HG02938 (cell line): ENCODE measurements at regions not wholly inside any gene's neighbourhood (a gene's known extent, or its start where the extent isn't known, plus 50 kb on each side); places are given as distances from the start of the nearest gene placed in this dataset.
"Not testable (repeated sequence)": the region's sequence is repeated elsewhere in the genome, so short reads cannot be mapped to it uniquely, and the experiment has no call there.

ENCODE experiments used
- ATAC-seq: cut with Tn5 transposase; IDR thresholded peaks from one replicate; pipeline ENCODE4 v1.9.1; 2021; ENCODE audit warnings: mild to moderate bottlenecking, moderate library complexity; ENCODE audit not compliant: unreplicated experiment

DNA sequence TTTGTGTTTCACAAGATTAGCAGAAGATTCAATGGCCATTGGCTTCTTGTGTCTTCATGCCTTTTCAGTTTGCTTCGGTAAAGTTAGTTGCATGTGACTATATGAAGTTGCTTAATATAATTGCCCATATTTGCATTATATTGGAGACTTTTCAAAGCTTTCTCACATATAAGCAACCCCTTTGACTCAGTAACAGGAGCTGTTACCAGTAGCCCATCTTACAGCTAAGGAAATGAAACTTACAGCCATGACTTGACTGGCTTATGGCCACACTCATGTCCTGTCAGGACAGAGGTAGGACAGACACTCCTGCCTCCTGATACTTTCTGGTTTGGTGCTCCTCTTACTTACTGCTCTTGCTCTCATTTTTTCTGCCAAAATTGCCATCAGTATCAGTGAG is 1082.1 kb downstream of the BCL11B start:
- ATAC-seq, result no peak

DNA sequence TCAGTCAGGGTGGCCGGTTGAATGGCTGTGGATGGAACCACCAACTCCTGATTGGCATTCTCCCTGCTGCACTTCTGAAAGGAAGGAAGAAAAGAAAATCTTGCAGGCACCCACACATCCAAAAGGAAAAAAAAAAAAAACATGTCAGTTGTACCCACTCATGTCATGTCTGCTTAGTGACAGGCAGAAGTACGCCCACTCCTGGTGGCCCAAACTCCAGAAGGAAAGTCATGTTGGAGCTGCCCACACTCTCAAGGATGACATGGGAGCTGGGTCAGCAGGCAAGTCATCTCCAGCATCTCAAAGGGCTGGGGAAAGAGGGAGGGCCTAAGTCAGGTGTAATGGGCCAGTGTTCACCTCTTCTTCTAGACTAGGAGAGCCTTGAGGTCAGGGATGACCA is 1079.1 kb downstream of the BCL11B start:
- ATAC-seq, result no peak

DNA sequence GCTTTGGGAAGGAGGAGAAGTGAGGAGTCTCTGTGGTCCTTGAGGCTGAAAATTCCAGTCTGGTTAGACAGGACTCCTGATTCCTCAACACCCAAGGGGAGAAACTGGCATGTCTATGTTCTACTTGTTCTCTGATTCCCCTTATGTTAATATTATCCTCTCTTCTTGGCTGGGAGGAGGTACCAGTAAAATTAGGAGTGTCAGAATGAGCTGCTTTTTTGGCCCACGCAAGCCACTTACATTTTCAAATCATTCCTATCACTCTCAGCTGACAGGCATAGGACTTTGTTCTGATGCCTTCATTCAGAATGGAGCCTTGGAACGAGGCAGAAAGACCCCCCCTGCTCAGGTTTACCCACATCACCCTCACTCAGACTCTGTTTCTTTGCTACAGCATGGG is 1077.2 kb downstream of the BCL11B start:
- ATAC-seq, result no peak

GRCh38 chr14:98195256-98195655 is 1076.7 kb downstream of the BCL11B start:
- no peak for ATAC-seq

GRCh38 chr14:98197933-98198332 is 1074.1 kb downstream of the BCL11B start:
- ATAC-seq, result no peak

DNA sequence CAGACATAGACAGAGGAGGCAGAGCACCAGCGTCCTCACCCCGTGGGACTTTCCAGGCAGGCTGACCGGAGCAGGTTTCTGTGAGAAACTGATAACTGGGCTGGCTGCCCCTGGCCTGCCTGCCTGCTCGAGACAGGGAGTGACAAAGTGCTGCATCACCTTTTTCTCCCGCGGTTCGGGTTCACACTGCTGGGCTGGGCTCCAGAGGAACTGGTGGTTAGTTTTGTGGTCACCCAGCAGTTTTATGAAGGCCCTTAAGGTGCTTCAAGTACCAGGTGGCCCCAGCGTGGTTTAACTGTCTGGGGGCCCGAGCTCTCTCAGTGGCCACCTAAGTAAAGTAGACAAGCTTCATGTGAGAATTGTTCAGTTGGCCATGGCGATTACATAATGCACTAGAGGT is 1073.6 kb downstream of the BCL11B start:
- no peak for ATAC-seq

DNA sequence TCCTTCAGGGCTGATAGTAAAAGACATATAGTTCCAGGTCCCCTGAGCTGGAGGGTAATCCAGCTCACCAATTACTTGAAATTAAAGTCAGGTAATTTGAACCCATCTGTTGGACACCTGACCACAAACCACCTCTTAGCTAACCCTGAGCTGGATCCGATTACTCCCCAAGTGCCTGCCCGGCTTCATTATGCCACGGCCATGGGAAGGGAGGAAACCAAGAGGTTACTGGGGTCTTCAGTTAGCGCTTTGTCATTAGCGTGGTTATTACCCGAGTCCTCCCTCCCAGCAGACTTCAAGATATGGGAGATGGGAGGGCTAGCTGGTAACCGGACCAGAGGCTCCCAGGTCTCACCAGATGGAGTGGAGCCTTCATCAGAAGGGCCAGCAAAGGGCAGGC is 1071.4 kb downstream of the BCL11B start:
- no peak for ATAC-seq

- ATAC-seq, result no peak
These were observed 1068.6 kb downstream of the BCL11B start for GRCh38 chr14:98203421-98203820.

GRCh38 chr14:98204139-98204538 is 1067.9 kb downstream of the BCL11B start:
- ATAC-seq, result no peak

- no peak for ATAC-seq
These were observed 1064.6 kb downstream of the BCL11B start for GRCh38 chr14:98207415-98207814.

DNA sequence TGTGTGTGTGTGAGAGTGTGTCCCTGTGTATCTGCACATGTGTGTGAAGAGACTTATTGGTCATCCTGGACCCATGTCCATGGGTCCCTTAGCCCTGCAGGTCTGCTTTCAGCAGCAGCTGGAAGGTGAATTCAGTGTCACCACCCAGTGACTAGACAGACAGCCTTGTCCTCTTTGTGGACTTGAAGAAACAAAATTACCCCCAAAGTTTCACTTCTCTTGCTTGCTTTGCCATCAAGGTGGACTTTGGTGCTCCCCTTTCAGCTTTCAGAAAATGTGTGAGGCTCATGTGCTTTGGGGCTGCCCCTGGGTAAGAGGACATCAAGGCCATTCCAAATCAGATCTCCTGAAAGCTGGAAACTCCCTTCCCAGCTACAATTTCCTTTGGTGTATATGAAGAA is 1063.8 kb downstream of the BCL11B start:
- no peak for ATAC-seq

DNA sequence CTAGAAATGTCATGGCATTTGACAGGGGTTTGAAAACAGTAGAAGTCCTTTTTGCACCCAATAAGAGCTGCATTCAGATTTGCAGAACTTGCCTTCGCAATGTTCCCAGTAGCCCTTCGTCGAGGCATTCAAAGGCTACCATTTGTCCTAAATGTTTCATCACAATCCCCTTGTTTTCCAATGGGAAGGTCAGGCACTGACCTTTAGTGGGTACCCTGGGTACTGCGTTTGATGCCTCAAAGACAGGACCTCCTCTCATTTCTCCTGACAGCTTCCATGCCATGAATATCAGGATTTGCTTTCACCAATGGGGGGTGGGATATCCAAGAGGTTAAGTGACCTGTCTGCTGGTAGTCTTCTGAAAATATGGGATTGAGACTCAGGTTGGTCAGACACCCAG is 1063.1 kb downstream of the BCL11B start:
- ATAC-seq, result no peak

DNA sequence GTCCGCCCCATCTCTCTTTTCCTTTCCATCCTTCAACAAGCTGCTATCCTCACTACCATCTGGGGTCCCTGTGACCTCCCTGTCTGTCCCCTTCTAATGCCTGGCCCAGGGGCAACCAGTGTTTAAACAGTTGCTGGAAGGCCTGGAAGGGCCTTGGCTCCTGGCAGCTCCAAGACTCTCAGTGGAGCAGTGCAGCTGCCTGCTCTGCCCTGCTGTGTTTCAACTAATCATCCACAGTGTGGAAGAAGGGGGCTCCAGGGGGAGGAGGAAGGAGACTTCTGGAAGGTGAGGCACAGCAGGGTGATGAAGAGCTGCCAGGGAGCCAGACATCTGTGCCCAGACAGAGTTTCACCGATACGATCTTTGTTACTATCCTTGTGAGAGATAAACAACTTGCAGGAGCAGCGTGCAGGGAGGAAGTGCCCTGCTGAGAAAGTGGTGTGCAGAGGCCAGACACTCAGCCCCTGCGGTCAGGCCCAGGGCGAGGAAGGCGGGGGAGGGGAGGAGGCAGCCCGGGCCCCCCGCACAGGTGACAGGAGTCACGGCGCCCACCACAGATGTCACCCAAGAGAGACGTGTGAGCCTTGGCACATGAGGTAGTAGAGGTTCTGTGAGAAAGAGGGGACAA is 1061.8 kb downstream of the BCL11B start:
- ATAC-seq, result no peak

DNA sequence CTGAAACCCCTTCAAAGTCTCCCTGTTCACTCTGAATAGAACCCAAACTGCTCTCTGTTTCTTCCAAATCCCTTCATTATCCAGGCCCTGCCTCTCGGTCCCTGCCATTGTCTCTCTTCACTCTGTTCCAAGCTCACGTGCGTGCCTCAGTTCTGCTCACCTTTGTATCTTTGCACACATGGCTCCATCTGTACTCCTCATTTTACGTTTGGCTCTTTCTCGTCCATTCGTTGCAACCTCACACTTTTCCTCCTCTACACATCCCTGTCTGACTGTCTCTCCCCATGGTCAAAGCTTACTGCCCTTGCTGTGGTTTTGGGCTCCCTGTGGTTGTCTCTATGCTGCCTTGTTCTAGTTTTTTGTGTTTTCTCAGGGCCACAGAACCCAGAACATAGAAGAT is 1054.5 kb downstream of the BCL11B start:
- no peak for ATAC-seq

GRCh38 chr14:98218218-98218617 is 1053.8 kb downstream of the BCL11B start:
- no peak for ATAC-seq

DNA sequence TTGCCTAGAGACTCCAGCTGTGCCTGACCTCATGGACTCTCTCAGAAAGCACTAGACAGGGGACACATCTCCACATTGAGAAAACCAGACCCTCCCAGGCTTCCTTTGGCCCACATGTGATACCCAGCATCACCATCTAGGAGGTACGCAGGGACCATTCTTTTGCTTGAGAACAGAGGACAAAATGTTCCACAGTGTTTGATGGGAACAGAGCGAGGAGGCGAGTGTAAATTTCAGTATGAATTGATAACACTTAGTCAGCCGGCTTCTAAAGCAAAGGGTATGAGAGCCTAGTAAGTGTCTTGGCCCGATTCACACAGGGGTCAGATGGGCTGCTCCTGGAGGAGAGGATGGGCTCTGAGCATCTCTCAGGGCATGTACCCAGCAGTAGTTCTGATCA is 1052.4 kb downstream of the BCL11B start:
- no peak for ATAC-seq

DNA sequence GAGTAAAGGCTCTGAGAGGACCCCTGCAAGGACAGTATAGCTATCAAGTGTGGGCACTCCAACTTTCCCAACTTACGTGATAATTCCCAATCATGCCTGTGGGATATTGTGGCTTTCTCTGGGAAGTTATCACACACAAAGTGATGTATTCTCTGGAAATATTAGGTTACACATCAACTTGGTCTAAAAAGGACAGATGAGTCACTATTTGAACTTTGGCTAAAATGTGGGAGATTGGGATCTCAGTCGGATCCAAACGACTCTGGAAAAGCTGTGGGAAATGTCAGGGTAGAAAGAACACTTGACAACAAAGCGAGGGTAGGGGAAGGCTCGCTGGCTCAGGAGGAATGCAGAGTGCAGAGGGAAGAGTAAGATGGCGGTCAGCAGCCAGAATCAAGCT is 1048.9 kb downstream of the BCL11B start:
- no peak for ATAC-seq

- ATAC-seq, result not testable (repeated sequence)
These were observed 1048.3 kb downstream of the BCL11B start for GRCh38 chr14:98223710-98224109.

DNA sequence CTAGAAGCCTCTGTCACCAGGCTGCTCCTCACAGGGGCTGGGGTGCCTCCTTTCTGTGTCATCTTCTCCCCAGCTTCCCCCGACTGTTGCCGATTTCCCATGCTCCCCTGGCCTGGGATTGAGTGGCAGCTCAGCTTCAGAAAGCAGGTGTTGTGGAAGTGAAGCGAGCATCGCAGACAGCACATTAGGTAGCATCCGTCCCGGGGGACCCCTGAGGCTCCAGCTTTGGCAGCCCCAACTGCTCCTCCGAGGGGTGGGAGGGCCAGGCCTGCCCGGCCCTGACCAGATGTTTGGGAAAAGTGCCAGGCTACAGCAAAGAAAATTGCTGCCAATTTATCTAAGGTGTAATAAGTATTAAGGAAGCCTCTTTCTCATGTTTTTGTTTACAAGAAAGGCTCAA is 1045.6 kb downstream of the BCL11B start:
- no peak for ATAC-seq

- no peak for ATAC-seq
These were observed 1044.8 kb downstream of the BCL11B start for GRCh38 chr14:98227000-98227726.

GRCh38 chr14:98227727-98228111 is 1044.3 kb downstream of the BCL11B start:
- no peak for ATAC-seq

- no peak for ATAC-seq
These were observed 1042.2 kb downstream of the BCL11B start for GRCh38 chr14:98229656-98230366.
